ENCODE measurements at regions not wholly inside any gene's neighbourhood (a gene's known extent, or its start where the extent isn't known, plus 50 kb on each side); places are given as distances from the start of the nearest gene placed in this dataset.

DNA sequence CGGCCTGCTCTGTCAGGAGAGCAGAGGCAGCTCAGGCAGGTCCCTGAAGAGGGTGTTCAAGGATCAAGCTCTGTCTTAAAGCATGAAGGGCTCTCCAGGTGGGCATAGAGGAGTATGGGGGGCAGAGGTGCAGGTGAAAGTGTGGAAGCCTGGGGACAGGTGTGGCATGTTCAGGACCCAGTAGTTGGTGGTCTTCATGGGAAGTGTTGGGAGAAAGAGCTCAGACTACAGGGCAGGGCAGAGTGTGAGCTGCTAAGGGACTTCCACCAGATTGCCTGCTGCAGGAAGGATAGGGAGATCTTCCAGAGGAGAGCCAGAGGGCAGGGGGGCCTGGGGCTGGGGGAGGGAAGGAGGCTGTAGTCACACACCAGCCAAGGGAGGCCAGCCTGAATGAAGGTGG, 156.5 kb upstream of the GDF10 start:
- no peak for DNase-seq (ENCODE audit: low read depth)

DNA sequence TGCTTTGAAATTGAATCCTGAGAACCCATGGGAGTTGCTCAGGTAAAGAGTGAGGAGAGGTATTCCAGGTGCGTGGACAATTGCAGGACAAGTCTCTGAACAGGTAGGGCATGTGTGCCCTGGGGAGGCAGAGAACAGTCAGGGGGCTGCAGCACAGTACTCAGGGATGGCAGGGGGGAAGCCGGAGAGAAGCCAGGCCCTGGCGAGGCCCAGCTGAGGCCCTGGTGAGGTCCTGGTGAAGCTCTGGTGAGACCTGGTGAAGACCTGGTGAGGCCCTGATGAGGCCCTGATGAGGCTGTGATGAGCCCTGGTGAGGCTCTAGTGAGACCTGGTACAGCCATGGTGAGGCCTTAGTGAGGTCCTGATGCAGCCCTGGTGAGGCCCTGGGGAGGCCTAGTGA, 155.5 kb upstream of the GDF10 start:
- no peak for DNase-seq (ENCODE audit: low read depth)

GRCh38 chr10:47145290-47145934, 154.6 kb upstream of the GDF10 start:
- no peak for DNase-seq (ENCODE audit: low read depth)

DNA sequence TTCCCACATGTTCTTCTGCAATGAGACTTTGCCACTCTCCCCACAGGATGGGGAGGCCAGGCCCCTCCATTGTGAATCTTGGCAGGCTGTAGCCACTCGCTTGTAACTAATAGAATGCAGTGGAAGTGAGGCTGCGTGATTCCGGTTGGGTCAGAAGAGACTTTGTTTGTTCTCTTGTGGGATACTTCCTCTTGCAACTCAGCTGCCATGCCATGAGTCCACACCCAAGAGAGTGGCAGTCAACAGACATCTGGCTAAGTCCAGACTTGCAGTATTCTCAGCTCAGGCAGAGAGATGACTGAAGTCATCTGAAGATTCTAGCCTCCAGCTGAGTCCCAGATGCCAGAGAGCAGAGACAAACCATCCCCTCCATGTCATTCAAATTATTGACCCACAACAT, 153.4 kb upstream of the GDF10 start:
- no peak for DNase-seq (ENCODE audit: low read depth)

DNA sequence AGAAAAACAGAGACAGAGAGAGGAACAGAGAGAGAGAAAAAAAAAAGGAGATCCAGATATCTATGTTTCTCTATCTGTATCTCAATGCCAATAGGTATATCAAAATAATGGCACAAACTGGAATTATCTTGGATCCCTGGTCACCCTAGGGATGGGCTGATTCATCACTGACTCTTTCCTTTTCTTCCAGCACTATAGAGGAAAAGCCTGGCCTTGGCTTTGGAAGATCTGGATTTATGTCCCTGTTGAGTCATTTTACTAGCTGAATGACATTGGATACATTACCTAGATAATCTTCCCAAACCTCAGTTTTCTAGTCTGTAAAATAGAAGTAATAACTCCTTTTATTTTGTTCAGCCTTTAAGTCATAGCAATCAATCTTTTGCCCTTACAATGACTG, 152.8 kb upstream of the GDF10 start:
- DNase-seq (ENCODE audit: low read depth), result no peak

DNA sequence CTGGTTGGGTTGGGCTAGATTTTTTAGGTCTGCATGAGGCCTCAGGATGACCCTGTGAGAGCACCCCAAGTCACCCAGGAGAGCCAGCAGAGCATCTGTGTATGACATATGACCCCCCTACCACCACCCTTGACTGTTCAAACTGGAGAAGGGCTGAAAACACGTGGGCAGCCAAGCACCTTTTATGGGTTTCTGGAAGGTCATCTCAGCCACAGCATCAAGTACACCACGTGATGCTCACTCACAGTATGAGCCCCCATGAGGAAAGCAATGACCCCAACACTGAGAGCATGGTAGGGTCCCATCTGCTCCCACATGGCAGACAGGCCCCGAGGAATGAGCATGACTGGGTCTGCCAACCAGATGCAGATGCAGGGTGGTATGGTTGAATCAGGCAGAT, 149.4 kb upstream of the GDF10 start:
- no peak for DNase-seq (ENCODE audit: low read depth)

- no peak for DNase-seq (ENCODE audit: low read depth)
Measured at GRCh38 chr10:47151920-47152319, 148.1 kb upstream of the GDF10 start.

- DNase-seq (ENCODE audit: low read depth), result no peak
Measured at GRCh38 chr10:47152861-47153349, 147.1 kb upstream of the GDF10 start.

DNA sequence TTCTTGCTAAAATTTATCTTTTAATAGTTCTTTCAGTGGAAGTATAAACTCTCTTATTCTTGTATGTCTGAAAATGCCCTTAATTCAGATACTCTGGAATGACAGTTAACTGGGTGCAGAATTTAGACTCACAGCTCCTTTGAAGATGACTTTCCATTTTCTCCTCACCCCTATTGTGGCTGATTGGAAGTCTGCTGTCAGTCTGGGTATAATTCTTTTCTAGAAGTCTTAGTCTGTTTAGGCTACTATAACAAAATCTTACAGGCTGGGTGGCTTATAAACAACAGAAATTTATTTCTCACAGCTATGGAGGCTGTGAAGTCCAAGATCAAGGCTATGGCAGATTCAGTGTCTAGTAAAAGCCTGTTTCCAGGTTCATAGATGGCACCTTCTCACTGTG, 145.2 kb upstream of the GDF10 start:
- no peak for DNase-seq (ENCODE audit: low read depth)

- DNase-seq (ENCODE audit: low read depth), result no peak
Measured at GRCh38 chr10:47156873-47157272, 143.1 kb upstream of the GDF10 start.

DNA sequence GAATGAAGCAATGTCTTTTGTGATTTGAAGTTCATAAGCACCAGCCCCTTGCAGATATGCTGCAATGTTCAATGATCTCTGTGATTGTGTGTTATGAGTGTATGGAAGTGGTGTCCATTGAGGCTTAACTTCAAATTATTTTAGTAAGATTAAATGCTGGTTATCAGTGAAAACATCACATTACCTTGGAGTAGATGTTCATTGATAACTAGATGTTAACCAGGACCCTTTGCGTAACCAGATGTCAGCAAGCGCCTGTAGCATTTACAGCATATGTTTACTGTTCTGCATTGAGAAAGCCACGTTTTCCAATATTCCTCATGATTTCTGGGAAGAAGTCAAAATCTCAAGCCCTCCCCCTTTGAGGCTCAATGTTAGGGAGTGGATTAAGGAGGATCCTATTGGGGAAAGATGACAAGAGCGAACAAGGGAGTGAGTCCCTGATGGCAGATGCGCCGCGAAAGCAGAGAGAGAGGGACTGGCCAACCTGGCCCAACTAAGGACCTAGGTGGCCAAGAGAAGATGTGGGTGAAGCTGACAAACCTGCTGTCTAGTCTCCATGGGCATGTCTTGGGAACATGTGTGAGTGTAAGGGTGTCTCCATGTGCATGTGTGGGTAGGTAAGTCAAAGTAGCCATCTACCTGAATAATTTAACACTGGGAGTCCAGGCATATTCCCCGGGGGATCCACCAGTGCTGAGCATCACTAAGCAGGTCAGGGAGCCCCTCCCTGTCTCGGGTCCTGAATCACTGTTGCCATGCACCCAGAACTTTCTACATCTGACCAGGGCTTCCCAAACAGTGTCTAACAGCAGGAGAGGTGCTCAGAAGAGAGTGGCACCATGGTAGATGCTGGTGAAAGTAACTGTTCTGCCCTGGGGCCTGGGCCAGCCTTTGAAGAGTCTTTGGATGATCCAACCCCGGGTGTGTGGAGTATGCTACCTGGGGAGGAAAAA, 141.6 kb upstream of the GDF10 start:
- DNase-seq (ENCODE audit: low read depth), result no peak

GRCh38 chr10:47159361-47160260, 140.4 kb upstream of the GDF10 start:
- DNase-seq (ENCODE audit: low read depth), result no peak

GRCh38 chr10:47160261-47160908, 139.6 kb upstream of the GDF10 start:
- no peak for DNase-seq (ENCODE audit: low read depth)

DNA sequence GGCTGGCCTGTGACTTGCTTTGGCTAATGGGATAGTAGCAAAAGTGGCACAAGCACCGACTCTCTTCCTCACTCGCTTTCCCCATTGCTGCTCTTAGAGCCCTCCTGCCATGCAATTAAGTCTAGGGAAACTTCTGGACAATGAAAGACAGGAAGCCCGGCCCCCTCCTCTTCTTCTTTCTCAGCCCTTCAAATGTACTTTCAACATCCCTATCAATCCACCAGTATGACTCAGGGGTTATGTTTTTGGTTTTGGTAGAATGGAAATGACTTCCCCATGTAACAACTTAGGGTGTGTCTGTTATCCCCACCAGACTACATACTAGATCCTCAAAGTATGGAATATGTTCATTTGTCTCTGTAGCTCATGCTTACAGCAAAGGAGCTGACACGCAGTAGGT, 139.0 kb upstream of the GDF10 start:
- DNase-seq (ENCODE audit: low read depth), result no peak

- DNase-seq (ENCODE audit: low read depth), result no peak
Measured at GRCh38 chr10:47161465-47161864, 138.5 kb upstream of the GDF10 start.

DNA sequence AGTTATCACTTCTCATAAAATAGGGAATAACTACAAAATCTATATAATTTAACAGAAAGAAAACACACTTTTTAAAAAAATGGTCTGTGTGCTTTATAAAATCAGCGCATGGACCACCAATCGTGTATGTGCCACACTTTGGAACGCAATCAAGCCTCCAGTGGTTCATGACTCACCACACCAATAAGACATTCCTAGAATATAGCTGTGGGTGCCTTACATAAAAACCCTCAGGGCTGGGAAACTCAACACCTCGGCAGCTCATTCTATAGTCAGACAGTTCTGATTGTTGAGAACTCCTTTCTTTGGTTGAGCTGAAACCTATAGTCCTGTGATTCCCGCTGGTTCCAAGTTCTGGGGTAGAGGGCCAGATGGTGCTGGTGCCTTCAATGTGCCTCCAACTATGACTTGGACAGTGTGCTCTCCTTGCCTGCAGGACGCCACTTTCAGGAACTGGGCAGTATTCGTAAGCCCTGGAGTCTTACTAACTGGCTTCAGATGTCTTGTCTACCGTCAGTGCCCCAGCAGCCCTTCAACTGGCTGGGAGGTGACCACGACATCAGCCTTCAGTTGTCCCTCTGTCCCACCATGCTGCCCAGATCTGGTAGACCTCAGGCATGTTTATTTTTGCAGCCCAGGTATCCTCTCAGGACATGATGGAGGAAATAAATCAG, 135.7 kb upstream of the GDF10 start:
- DNase-seq (ENCODE audit: low read depth), result no peak

DNA sequence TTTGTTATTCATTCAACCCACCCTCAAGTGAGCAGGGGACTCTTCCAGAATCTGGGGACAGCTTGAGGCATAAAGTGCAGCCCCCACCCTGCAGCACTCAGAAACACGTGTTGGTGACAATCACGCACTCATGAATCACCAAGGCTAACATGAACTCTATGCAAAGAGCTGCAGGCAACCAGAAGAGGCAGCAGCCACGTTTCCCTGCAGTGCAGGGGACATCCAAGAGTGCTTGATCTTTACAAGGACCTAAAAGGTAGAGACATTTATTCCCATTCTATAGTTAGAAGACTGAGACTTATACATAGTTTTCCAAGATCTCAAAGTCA, 135.2 kb upstream of the GDF10 start:
- no peak for DNase-seq (ENCODE audit: low read depth)

GRCh38 chr10:47165168-47165710, 134.8 kb upstream of the GDF10 start:
- no peak for DNase-seq (ENCODE audit: low read depth)

- peak; percentile 46 for DNase-seq (ENCODE audit: low read depth)
Measured at GRCh38 chr10:47165711-47166404, 134.1 kb upstream of the GDF10 start.

GRCh38 chr10:47166405-47166777, 133.6 kb upstream of the GDF10 start:
- DNase-seq (ENCODE audit: low read depth), result no peak
